Esophagus muscularis mucosa (tissue), 3 donors: ENCODE measurements at regions not wholly inside any gene's neighbourhood (a gene's known extent, or its start where the extent isn't known, plus 50 kb on each side); places are given as distances from the start of the nearest gene placed in this dataset.
"Not testable (repeated sequence)": the region's sequence is repeated elsewhere in the genome, so short reads cannot be mapped to it uniquely, and the experiment has no call there.

ENCODE experiments used
- CTCF ChIP-seq, 3 experiments: fragments of 200-600 bp in 2 of 3; fragments of 450-650 bp in 1 of 3; sonication (generic) in 2 of 3; IDR thresholded peaks; one replicate each; pipeline ENCODE4 v1.5.1; 2017 to 2019; ENCODE audit warnings: antibody characterized with exemption in 3 of 3, mild to moderate bottlenecking in 2 of 3, moderate library complexity in 1 of 3
- POLR2A ChIP-seq: fragments of 450-650 bp; IDR thresholded peaks from one replicate; pipeline ENCODE4 v1.6.1; 2017; ENCODE audit warnings: antibody characterized with exemption, moderate library complexity, mild to moderate bottlenecking, low read depth
- POLR2AphosphoS5 ChIP-seq, 2 donors: sonication (generic); formaldehyde crosslinking; IDR thresholded peaks; one replicate each; pipeline ENCODE4 v1.6.1; 2017; ENCODE audit warnings: antibody characterized with exemption in 2 of 2

- not testable (repeated sequence) for TF ChIP-seq CTCF (IDR thresholded peaks at IDR 0.05); POLR2A; POLR2AphosphoS5 (IDR thresholded peaks at IDR 0.05)
These were observed 205.6 kb upstream of the ZCCHC13 start for GRCh38 chrX:74098407-74098806.
